HepG2 (cell line): ENCODE measurements at regions not wholly inside any gene's neighbourhood (a gene's known extent, or its start where the extent isn't known, plus 50 kb on each side); places are given as distances from the start of the nearest gene placed in this dataset.
"Not testable (repeated sequence)": the region's sequence is repeated elsewhere in the genome, so short reads cannot be mapped to it uniquely, and the experiment has no call there.

Source experiments
- CTCF ChIP-seq: sonication (generic); formaldehyde crosslinking; IDR thresholded peaks from 2 replicates; pipeline ENCODE4 v1.5.0; 2020; ENCODE audit warnings: mild to moderate bottlenecking, missing genetic modification reagents, moderate library complexity
- SP2 ChIP-seq: sonication (generic); formaldehyde crosslinking; IDR thresholded peaks from 2 replicates; pipeline ENCODE4 v1.5.1; 2020; ENCODE audit warnings: mild to moderate bottlenecking, missing genetic modification reagents

GRCh38 chr2:200126285-200126670 is 170.9 kb downstream of the MAIP1 start:
- not testable (repeated sequence) for TF ChIP-seq SP2, CTCF (CRISPR knock-in tag)
